Endothelial cell of umbilical vein (primary cell): ENCODE measurements at regions not wholly inside any gene's neighbourhood (a gene's known extent, or its start where the extent isn't known, plus 50 kb on each side); places are given as distances from the start of the nearest gene placed in this dataset.

ENCODE experiments used
- EZH2 ChIP-seq: IDR thresholded peaks from 2 replicates; pipeline ENCODE4 v1.6.1; 2012; ENCODE audit warnings: borderline replicate concordance, low read depth, mild to moderate bottlenecking, moderate library complexity, low read length, inconsistent platforms; ENCODE audit not compliant: severe bottlenecking
- MYC ChIP-seq: IDR thresholded peaks from one replicate; pipeline ENCODE4 v1.6.1; 2011; ENCODE audit warnings: mild to moderate bottlenecking, low read depth, low read length
- POLR2A ChIP-seq: IDR thresholded peaks from 2 replicates; pipeline ENCODE4 v1.6.1; 2012; ENCODE audit warnings: low read depth, mild to moderate bottlenecking, control low read depth, low read length
- POLR2AphosphoS5 ChIP-seq: IDR thresholded peaks from 2 replicates; pipeline ENCODE4 v1.6.1; 2012; ENCODE audit warnings: low read depth, mild to moderate bottlenecking, control low read depth, low read length, moderate library complexity; ENCODE audit not compliant: insufficient read depth
- TF ChIP-seq, protein P1 (sequence below), 2 donors: IDR thresholded peaks; 1 replicate in 1 of 2; 2 replicates in 1 of 2; pipeline ENCODE4 v1.5.1; 2011; ENCODE audit warnings: low read length in 2 of 2, mild to moderate bottlenecking in 2 of 2, moderate library complexity in 2 of 2, control low read depth in 1 of 2, inconsistent platforms in 1 of 2, low read depth in 1 of 2; ENCODE audit not compliant: insufficient read depth in 1 of 2; ENCODE audit errors: extremely low read depth in 1 of 2
- TF ChIP-seq, protein P2 (sequence below): IDR thresholded peaks from 2 replicates; pipeline ENCODE4 v1.6.1; 2011; ENCODE audit not compliant: insufficient read depth, insufficient read length

DNA sequence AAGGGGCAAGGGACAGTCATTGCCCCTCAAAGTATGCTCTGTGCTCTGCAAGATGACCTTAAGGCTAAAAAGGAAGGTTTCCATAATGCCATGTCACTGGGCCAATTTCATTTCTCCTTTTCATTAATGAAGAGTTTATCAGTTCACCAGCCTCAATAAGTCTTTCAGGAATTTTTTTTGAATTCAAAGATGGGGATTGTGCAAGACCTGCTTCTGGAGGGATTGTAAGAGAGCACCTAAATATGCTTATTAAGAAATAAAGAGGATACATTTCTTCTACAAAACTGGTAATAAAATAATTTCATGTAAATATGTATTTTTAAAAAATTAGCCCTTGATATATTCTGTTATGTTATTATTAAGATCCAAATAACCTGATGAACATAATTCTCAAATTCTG, 86.8 kb upstream of the RGS4 start:
- TF ChIP-seq, protein P1, sequence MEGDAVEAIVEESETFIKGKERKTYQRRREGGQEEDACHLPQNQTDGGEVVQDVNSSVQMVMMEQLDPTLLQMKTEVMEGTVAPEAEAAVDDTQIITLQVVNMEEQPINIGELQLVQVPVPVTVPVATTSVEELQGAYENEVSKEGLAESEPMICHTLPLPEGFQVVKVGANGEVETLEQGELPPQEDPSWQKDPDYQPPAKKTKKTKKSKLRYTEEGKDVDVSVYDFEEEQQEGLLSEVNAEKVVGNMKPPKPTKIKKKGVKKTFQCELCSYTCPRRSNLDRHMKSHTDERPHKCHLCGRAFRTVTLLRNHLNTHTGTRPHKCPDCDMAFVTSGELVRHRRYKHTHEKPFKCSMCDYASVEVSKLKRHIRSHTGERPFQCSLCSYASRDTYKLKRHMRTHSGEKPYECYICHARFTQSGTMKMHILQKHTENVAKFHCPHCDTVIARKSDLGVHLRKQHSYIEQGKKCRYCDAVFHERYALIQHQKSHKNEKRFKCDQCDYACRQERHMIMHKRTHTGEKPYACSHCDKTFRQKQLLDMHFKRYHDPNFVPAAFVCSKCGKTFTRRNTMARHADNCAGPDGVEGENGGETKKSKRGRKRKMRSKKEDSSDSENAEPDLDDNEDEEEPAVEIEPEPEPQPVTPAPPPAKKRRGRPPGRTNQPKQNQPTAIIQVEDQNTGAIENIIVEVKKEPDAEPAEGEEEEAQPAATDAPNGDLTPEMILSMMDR (IDR thresholded peaks at IDR 0.05; ENCODE audit: extremely low read depth in 1 of 2, insufficient read depth in 1 of 2, low read depth in 1 of 2, low read length in 2 of 2) = no peak
- TF ChIP-seq POLR2A (no peak), EZH2 (no peak), MYC (no peak), POLR2AphosphoS5 (no peak)
- TF ChIP-seq, protein P2, sequence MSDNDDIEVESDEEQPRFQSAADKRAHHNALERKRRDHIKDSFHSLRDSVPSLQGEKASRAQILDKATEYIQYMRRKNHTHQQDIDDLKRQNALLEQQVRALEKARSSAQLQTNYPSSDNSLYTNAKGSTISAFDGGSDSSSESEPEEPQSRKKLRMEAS = no peak
